ENCODE measurements at regions not wholly inside any gene's neighbourhood (a gene's known extent, or its start where the extent isn't known, plus 50 kb on each side); places are given as distances from the start of the nearest gene placed in this dataset.

DNA sequence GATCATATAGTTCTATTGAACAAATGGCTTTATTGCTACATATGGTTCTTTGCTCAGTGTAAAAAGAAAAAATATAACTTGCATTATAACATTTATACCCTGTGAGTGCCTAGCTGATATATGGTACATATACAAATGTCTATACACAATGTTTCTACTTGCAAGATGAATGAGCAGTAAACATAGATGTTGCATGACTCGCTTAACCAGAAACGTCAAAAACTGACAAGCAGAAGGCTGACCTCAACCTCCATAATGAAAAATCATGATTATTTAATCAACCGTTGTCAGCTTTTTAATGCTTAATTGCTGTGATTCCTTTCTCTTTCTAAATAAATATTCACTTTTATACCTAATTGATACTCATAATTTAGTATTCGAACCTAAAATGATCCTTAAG lies 183.3 kb downstream of the PTN start:
- H3K27ac ChIP-seq, result no peak overlapping the region
- TF ChIP-seq, protein P1, sequence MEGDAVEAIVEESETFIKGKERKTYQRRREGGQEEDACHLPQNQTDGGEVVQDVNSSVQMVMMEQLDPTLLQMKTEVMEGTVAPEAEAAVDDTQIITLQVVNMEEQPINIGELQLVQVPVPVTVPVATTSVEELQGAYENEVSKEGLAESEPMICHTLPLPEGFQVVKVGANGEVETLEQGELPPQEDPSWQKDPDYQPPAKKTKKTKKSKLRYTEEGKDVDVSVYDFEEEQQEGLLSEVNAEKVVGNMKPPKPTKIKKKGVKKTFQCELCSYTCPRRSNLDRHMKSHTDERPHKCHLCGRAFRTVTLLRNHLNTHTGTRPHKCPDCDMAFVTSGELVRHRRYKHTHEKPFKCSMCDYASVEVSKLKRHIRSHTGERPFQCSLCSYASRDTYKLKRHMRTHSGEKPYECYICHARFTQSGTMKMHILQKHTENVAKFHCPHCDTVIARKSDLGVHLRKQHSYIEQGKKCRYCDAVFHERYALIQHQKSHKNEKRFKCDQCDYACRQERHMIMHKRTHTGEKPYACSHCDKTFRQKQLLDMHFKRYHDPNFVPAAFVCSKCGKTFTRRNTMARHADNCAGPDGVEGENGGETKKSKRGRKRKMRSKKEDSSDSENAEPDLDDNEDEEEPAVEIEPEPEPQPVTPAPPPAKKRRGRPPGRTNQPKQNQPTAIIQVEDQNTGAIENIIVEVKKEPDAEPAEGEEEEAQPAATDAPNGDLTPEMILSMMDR (conservative IDR thresholded peaks at IDR 0.05), result no peak

DNA sequence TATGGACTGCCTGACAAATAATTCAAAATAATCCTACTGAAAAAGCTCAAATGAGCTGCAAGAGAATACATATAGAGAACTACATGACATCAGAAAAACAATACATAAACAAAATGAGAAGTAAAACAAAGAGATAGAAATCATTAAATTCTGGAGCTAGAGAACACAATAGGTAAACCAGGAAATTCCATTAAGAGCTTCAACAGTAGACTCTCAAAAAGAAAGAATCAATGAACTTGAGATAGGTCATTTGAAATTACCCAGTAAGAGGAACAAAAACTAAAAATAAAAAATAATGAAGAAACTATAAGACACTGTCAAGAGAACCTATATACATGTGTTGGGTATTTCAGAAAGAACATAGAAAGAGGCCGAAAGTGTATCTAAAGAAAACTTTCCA lies 186.3 kb downstream of the PTN start:
- H3K27ac ChIP-seq, result no peak overlapping the region
- TF ChIP-seq, protein P1 (conservative IDR thresholded peaks at IDR 0.05), result no peak

DNA sequence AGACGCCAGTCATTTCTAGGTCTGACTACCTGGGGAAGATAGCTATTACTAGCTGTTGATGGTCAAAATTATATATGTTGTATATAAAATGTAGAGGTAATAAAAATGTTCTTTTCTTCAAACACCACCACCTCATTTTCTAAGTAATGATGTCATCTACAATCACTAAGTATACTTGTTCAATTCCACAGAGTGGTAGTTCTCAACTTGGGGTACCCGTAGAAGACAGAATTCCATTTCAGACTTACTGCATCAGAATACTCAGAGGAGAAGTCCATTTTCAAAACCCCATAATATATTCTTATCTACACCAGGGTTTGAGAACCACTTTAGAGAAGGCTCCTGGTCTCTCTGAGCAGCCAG lies 191.9 kb downstream of the PTN start:
- no peak overlapping the region for H3K27ac ChIP-seq
- TF ChIP-seq, protein P1 (conservative IDR thresholded peaks at IDR 0.05), result no peak

DNA sequence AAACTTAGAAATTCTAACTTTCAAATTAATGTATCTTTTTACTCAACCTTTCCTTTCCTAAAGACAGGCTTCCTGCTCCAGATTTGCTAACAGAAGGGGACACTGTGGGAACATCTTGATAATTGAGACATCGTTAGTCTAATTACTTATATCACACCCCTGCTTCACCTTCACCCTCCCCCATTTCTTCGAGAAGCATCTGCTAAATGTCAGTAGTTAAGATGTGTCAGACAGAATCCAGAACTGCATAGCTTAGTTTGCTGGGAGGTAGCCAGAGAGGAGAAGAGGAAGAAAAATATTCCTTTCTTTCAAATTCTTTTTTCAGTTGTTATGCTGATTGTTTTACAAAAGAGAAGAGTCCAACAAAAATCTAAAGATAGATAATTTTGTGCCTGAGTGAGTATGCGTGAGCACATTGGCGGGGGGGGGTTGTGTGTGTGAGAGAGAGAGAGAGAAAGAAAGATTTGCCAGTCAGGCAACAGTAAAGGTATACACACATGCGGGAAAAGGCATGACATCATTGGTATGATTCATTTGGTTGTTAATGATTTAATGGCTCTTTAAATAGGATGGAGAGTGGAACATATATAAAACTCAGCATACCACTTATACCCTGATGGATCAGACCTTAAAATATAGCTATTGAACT lies 192.4 kb downstream of the PTN start:
- no peak overlapping the region for H3K27ac ChIP-seq
- TF ChIP-seq, protein P1 (conservative IDR thresholded peaks at IDR 0.05), result no peak

DNA sequence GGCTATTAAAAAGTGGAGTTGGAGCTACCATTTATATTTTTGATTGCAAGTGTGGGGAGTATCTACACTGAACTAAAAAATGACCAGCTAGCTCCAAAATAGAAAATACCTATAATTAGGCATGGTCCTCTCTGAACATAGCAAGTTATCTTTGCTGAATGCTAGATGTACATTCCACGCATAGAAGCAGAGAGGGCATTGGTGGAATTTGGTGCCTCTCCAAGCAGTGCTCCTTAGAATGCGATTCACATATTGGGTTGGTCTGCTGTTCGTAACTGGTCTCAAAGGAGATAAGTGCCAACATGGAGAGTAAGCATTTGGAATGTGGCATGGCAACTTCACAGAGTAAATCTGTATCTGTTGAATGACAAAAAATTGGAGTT lies 196.2 kb downstream of the PTN start:
- TF ChIP-seq, protein P1 (conservative IDR thresholded peaks at IDR 0.05), result no peak
- no peak overlapping the region for H3K27ac ChIP-seq

DNA sequence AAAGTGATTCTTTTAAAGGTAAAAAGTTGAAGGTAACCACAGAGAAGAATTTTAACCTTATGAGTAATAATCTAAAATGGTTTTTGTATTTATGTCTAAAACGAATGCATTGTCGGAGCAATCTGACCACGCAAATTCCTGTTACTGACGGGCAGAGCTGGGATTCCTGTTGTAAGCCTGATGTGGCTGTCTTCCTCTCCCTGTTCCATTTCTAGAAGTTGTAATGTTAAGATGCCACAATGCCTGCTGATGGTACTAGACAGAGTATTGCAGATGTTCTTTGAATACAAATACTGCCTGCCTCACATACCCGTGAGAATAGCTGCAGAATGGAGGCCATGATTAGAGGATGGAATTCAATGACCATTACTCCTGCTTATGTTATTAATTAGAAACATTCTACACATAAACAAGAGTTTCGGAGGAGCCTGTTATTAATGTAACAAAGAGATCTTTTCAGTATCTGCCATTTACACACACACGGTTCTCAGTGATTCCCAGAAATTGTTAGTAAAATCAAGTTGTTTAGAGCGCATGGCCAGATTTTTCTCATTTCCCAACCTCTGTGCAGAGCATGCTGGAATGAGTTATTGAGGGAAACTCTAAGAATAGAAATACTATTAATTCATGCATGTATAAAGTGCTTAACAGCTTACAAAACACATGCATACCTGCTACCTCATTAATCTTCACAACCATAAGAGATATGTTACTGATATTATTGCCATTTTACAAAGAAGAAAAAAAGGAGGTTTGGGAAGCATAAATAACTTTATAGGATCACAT lies 196.8 kb downstream of the PTN start:
- H3K27ac ChIP-seq, result no peak overlapping the region
- TF ChIP-seq, protein P1 (conservative IDR thresholded peaks at IDR 0.05), result no peak

- TF ChIP-seq, protein P1 (conservative IDR thresholded peaks at IDR 0.05), result no peak
- H3K27ac ChIP-seq, result no peak overlapping the region
Measured at GRCh38 chr7:137146012-137146455, 197.5 kb downstream of the PTN start.

Measured in VCaP (cell line).